Naive thymus-derived CD8-positive, alpha-beta T cell (primary cell): ENCODE measurements at regions not wholly inside any gene's neighbourhood (a gene's known extent, or its start where the extent isn't known, plus 50 kb on each side); places are given as distances from the start of the nearest gene placed in this dataset.

Experiments
- ATAC-seq, 2 donors: fragments of 150-1000 bp; cut with Tn5 transposase in 1 of 2; sonication (Bioruptor Pico), chemical (Tn5 transposase) in 1 of 2; 1 replicate in 1 of 2; 2 replicates in 1 of 2; pipeline ENCODE4 v1.10.0; 2021; ENCODE audit warnings: mild to moderate bottlenecking in 2 of 2, moderate library complexity in 2 of 2
- POLR2A ChIA-PET: fragments of 350-600 bp; sonication (Branson Sonifier 250); formaldehyde crosslinking; loops from one replicate; lab custom pipeline; 2021; ENCODE audit warnings: antibody characterized with exemption; lab: Charles Lee
- DNase-seq, 10 donors: peaks; one replicate each; pipeline versions ENCODE4 v3.0.0 to v3.0.0-alpha.2; 2020 to 2022
- H3K27ac Mint-ChIP-seq, 10 donors: one replicate each; pipeline ENCODE4 v1.8.0; 2020 to 2022; ENCODE audit warnings: mild to moderate bottlenecking in 10 of 10, mixed read lengths in 10 of 10, moderate library complexity in 4 of 10, inconsistent platforms in 1 of 10
- H3K27me3 Mint-ChIP-seq, 5 donors: one replicate each; pipeline ENCODE4 v1.8.0; 2021 to 2022; ENCODE audit warnings: mixed read lengths in 5 of 5
- H3K36me3 Mint-ChIP-seq, 3 donors: one replicate each; pipeline ENCODE4 v1.8.0; 2020 to 2022; ENCODE audit warnings: mixed read lengths in 3 of 3, mild to moderate bottlenecking in 2 of 3, inconsistent platforms in 1 of 3
- H3K4me1 Mint-ChIP-seq, 4 donors: one replicate each; pipeline ENCODE4 v1.8.0; 2021 to 2022; ENCODE audit warnings: mixed read lengths in 4 of 4
- H3K4me3 Mint-ChIP-seq, 10 donors: one replicate each; pipeline ENCODE4 v1.8.0; 2020 to 2022; ENCODE audit warnings: mild to moderate bottlenecking in 10 of 10, mixed read lengths in 10 of 10, moderate library complexity in 6 of 10, inconsistent platforms in 1 of 10
- H3K9me3 Mint-ChIP-seq, 9 donors: one replicate each; pipeline ENCODE4 v1.8.0; 2020 to 2022; ENCODE audit warnings: mixed read lengths in 9 of 9, mild to moderate bottlenecking in 3 of 9, inconsistent platforms in 1 of 9, moderate library complexity in 1 of 9

GRCh38 chr12:73262788-73263381 is 990.7 kb downstream of the TRHDE start:
- H3K9me3 Mint-ChIP-seq = peaks cover 0 to 25% (median 8%) of the 10 kb centered on the region in 9 donors
- H3K27me3 Mint-ChIP-seq = no peaks in the 10 kb centered on the region
- H3K4me3 Mint-ChIP-seq = no peak overlapping the region
- H3K4me1 Mint-ChIP-seq = no peaks in the 10 kb centered on the region
- DNase-seq (no peak), ATAC-seq (no peak)
- H3K36me3 Mint-ChIP-seq = no peaks in the 10 kb centered on the region
- H3K27ac Mint-ChIP-seq = no peak overlapping the region
- POLR2A ChIA-PET = no interaction called here

GRCh38 chr12:73266206-73266605 is 994.0 kb downstream of the TRHDE start:
- Mint-ChIP-seq H3K4me3 (no peak overlapping the region), H3K27me3 (no peaks in the 10 kb centered on the region), H3K27ac (no peak overlapping the region), H3K9me3 (peaks cover 0 to 43% (median 13%) of the 10 kb centered on the region in 9 donors), H3K36me3 (peaks cover 0 to 8% (median 0%) of the 10 kb centered on the region in 3 donors), H3K4me1 (no peaks in the 10 kb centered on the region)
- ATAC-seq (no peak), DNase-seq (no peak)
- POLR2A ChIA-PET = no interaction called here

- H3K9me3 Mint-ChIP-seq = peaks cover 3 to 22% (median 15%) of the 10 kb centered on the region in 9 donors
- no peak overlapping the region for H3K4me3 Mint-ChIP-seq
- ATAC-seq (no peak), DNase-seq (no peak)
- POLR2A ChIA-PET = no interaction called here
- H3K27ac Mint-ChIP-seq = no peak overlapping the region
- H3K36me3 Mint-ChIP-seq = no peaks in the 10 kb centered on the region
- no peaks in the 10 kb centered on the region for H3K4me1 Mint-ChIP-seq
- no peaks in the 10 kb centered on the region for H3K27me3 Mint-ChIP-seq
These were observed 1002.8 kb downstream of the TRHDE start for GRCh38 chr12:73274976-73275375.

- H3K36me3 Mint-ChIP-seq = no peaks in the 10 kb centered on the region
- no peaks in the 10 kb centered on the region for H3K4me1 Mint-ChIP-seq
- no peak for DNase-seq
- no peak overlapping the region for H3K4me3 Mint-ChIP-seq
- H3K9me3 Mint-ChIP-seq = peaks cover 0 to 21% (median 4%) of the 10 kb centered on the region in 9 donors
- POLR2A ChIA-PET = no interaction called here
- H3K27ac Mint-ChIP-seq = no peak overlapping the region
- ATAC-seq = no peak
- no peaks in the 10 kb centered on the region for H3K27me3 Mint-ChIP-seq
These were observed 1005.8 kb downstream of the TRHDE start for GRCh38 chr12:73277971-73278370.

GRCh38 chr12:73301530-73301929 is 1029.4 kb downstream of the TRHDE start:
- ATAC-seq = no peak
- Mint-ChIP-seq H3K9me3 (peaks cover 0 to 20% (median 6%) of the 10 kb centered on the region in 9 donors), H3K4me1 (no peaks in the 10 kb centered on the region), H3K36me3 (no peaks in the 10 kb centered on the region), H3K27ac (no peak overlapping the region), H3K4me3 (no peak overlapping the region), H3K27me3 (no peaks in the 10 kb centered on the region)
- POLR2A ChIA-PET = no interaction called here
- no peak for DNase-seq

GRCh38 chr12:73307260-73307659 is 1035.1 kb downstream of the TRHDE start:
- no peak overlapping the region for H3K4me3 Mint-ChIP-seq
- no peak overlapping the region for H3K27ac Mint-ChIP-seq
- POLR2A ChIA-PET = no interaction called here
- ATAC-seq = no peak
- H3K9me3 Mint-ChIP-seq = peaks cover 0 to 21% (median 8%) of the 10 kb centered on the region in 9 donors
- DNase-seq = no peak
- no peaks in the 10 kb centered on the region for H3K36me3 Mint-ChIP-seq
- no peaks in the 10 kb centered on the region for H3K27me3 Mint-ChIP-seq
- H3K4me1 Mint-ChIP-seq = no peaks in the 10 kb centered on the region

GRCh38 chr12:73308079-73308478 is 1035.9 kb downstream of the TRHDE start:
- H3K4me3 Mint-ChIP-seq = no peak overlapping the region
- H3K27ac Mint-ChIP-seq = no peak overlapping the region
- POLR2A ChIA-PET = no interaction called here
- no peaks in the 10 kb centered on the region for H3K36me3 Mint-ChIP-seq
- no peak for ATAC-seq
- H3K9me3 Mint-ChIP-seq = peaks cover 0 to 26% (median 8%) of the 10 kb centered on the region in 9 donors
- H3K4me1 Mint-ChIP-seq = no peaks in the 10 kb centered on the region
- no peaks in the 10 kb centered on the region for H3K27me3 Mint-ChIP-seq
- no peak for DNase-seq

GRCh38 chr12:73308747-73309146 is 1036.6 kb downstream of the TRHDE start:
- POLR2A ChIA-PET = no interaction called here
- no peak for ATAC-seq
- no peak overlapping the region for H3K4me3 Mint-ChIP-seq
- H3K27ac Mint-ChIP-seq = no peak overlapping the region
- H3K27me3 Mint-ChIP-seq = no peaks in the 10 kb centered on the region
- DNase-seq = no peak
- H3K9me3 Mint-ChIP-seq = peaks cover 0 to 26% (median 8%) of the 10 kb centered on the region in 9 donors
- H3K36me3 Mint-ChIP-seq = no peaks in the 10 kb centered on the region
- no peaks in the 10 kb centered on the region for H3K4me1 Mint-ChIP-seq

- H3K27ac Mint-ChIP-seq = no peak overlapping the region
- no peaks in the 10 kb centered on the region for H3K27me3 Mint-ChIP-seq
- DNase-seq (no peak), ATAC-seq (no peak)
- H3K4me1 Mint-ChIP-seq = no peaks in the 10 kb centered on the region
- H3K4me3 Mint-ChIP-seq = no peak overlapping the region
- peaks cover 0 to 42% (median 20%) of the 10 kb centered on the region in 9 donors for H3K9me3 Mint-ChIP-seq
- POLR2A ChIA-PET = no interaction called here
- H3K36me3 Mint-ChIP-seq = peaks cover 0 to 7% (median 0%) of the 10 kb centered on the region in 3 donors
These were observed 1049.1 kb downstream of the TRHDE start for GRCh38 chr12:73321319-73321718.

- ATAC-seq (no peak), DNase-seq (no peak)
- Mint-ChIP-seq H3K4me3 (no peak overlapping the region), H3K4me1 (no peaks in the 10 kb centered on the region), H3K27me3 (no peaks in the 10 kb centered on the region), H3K9me3 (peaks cover 0 to 42% (median 21%) of the 10 kb centered on the region in 9 donors), H3K27ac (no peak overlapping the region), H3K36me3 (peaks cover 0 to 7% (median 0%) of the 10 kb centered on the region in 3 donors)
- POLR2A ChIA-PET = no interaction called here
These were observed 1049.6 kb downstream of the TRHDE start for GRCh38 chr12:73321776-73322175.

- no peak for DNase-seq
- no peaks in the 10 kb centered on the region for H3K27me3 Mint-ChIP-seq
- H3K36me3 Mint-ChIP-seq = no peaks in the 10 kb centered on the region
- no peak overlapping the region for H3K27ac Mint-ChIP-seq
- POLR2A ChIA-PET = no interaction called here
- H3K4me3 Mint-ChIP-seq = no peak overlapping the region
- no peaks in the 10 kb centered on the region for H3K4me1 Mint-ChIP-seq
- no peak for ATAC-seq
- H3K9me3 Mint-ChIP-seq = peaks cover 0 to 28% (median 5%) of the 10 kb centered on the region in 9 donors
These were observed 1058.6 kb downstream of the TRHDE start for GRCh38 chr12:73330584-73331351.

GRCh38 chr12:73341559-73342247 is 1069.5 kb downstream of the TRHDE start:
- H3K4me1 Mint-ChIP-seq = no peaks in the 10 kb centered on the region
- H3K36me3 Mint-ChIP-seq = no peaks in the 10 kb centered on the region
- H3K9me3 Mint-ChIP-seq = peaks cover 0 to 18% (median 6%) of the 10 kb centered on the region in 9 donors
- H3K27ac Mint-ChIP-seq = no peak overlapping the region
- ATAC-seq (no peak), DNase-seq (no peak)
- no peaks in the 10 kb centered on the region for H3K27me3 Mint-ChIP-seq
- POLR2A ChIA-PET = no interaction called here
- H3K4me3 Mint-ChIP-seq = no peak overlapping the region

GRCh38 chr12:73342733-73343132 is 1070.6 kb downstream of the TRHDE start:
- ATAC-seq = no peak
- no peaks in the 10 kb centered on the region for H3K27me3 Mint-ChIP-seq
- no peaks in the 10 kb centered on the region for H3K4me1 Mint-ChIP-seq
- POLR2A ChIA-PET = no interaction called here
- peaks cover 0 to 6% (median 0%) of the 10 kb centered on the region in 3 donors for H3K36me3 Mint-ChIP-seq
- DNase-seq = no peak
- no peak overlapping the region for H3K27ac Mint-ChIP-seq
- peaks cover 6 to 27% (median 10%) of the 10 kb centered on the region in 9 donors for H3K9me3 Mint-ChIP-seq
- H3K4me3 Mint-ChIP-seq = no peak overlapping the region
